ENCODE measurements at regions not wholly inside any gene's neighbourhood (a gene's known extent, or its start where the extent isn't known, plus 50 kb on each side); places are given as distances from the start of the nearest gene placed in this dataset.

- no peaks in the 10 kb centered on the region for H3K27me3 Mint-ChIP-seq
- ChIA-PET POLR2A (no interaction called here), CTCF (no interaction called here)
- no peaks in the 10 kb centered on the region for H3K36me3 Mint-ChIP-seq (ENCODE audit: low read depth)
- Histone ChIP-seq H3K36me3 (ENCODE audit: insufficient read depth, low read length) (no peaks in the 10 kb centered on the region), H3K4me3 (ENCODE audit: low read length) (no peak overlapping the region), H3K27ac (ENCODE audit: low read depth in 1 of 2, low read length in 2 of 2) (no peak overlapping the region), H3K4me1 (ENCODE audit: insufficient read depth, low read length) (no peaks in the 10 kb centered on the region), H3K9me3 (ENCODE audit: control insufficient read depth in 1 of 2, insufficient read depth in 1 of 2, low read length in 2 of 2) (peaks cover 0 to 7% of the 10 kb centered on the region in 2 experiments), H3K27me3 (ENCODE audit: control insufficient read depth in 1 of 2, insufficient read depth in 2 of 2, low read length in 2 of 2) (no peaks in the 10 kb centered on the region)
- no peaks in the 10 kb centered on the region for H3K4me1 Mint-ChIP-seq (ENCODE audit: low read depth)
- intact Hi-C loops (cut with DNase I, micrococcal nuclease), result no loop called here
- no peak for TF ChIP-seq CTCF (IDR thresholded peaks at IDR 0.05)
- no peak for ATAC-seq (ENCODE audit: poor library complexity)
- no peak overlapping the region for H3K4me3 Mint-ChIP-seq
- DNase-seq, result no peak
- H3K9me3 Mint-ChIP-seq, result peaks cover 12% of the 10 kb centered on the region
- H3K27ac Mint-ChIP-seq, result no peak overlapping the region
Observed at GRCh38 chr4:32864713-32865351, 2144.7 kb downstream of the PCDH7 start.

- Mint-ChIP-seq H3K27me3 (no peaks in the 10 kb centered on the region), H3K27ac (no peak overlapping the region), H3K9me3 (peaks cover 12% of the 10 kb centered on the region), H3K4me3 (no peak overlapping the region), H3K36me3 (ENCODE audit: low read depth) (no peaks in the 10 kb centered on the region), H3K4me1 (ENCODE audit: low read depth) (no peaks in the 10 kb centered on the region)
- no peak for ATAC-seq (ENCODE audit: poor library complexity)
- H3K9me3 ChIP-seq (ENCODE audit: control insufficient read depth in 1 of 2, insufficient read depth in 1 of 2, low read length in 2 of 2), result peaks cover 0 to 4% of the 10 kb centered on the region in 2 experiments
- no peaks in the 10 kb centered on the region for H3K36me3 ChIP-seq (ENCODE audit: insufficient read depth, low read length)
- no peak overlapping the region for H3K4me3 ChIP-seq (ENCODE audit: low read length)
- H3K4me1 ChIP-seq (ENCODE audit: insufficient read depth, low read length), result no peaks in the 10 kb centered on the region
- no peak overlapping the region for H3K27ac ChIP-seq (ENCODE audit: low read depth in 1 of 2, low read length in 2 of 2)
- intact Hi-C loops (cut with DNase I, micrococcal nuclease), result no loop called here
- H3K27me3 ChIP-seq (ENCODE audit: control insufficient read depth in 1 of 2, insufficient read depth in 2 of 2, low read length in 2 of 2), result no peaks in the 10 kb centered on the region
- CTCF ChIA-PET, result no interaction called here
- POLR2A ChIA-PET, result no interaction called here
- no peak for TF ChIP-seq CTCF (IDR thresholded peaks at IDR 0.05)
- DNase-seq, result no peak
Observed at GRCh38 chr4:32876546-32876945, 2156.4 kb downstream of the PCDH7 start.

- H3K36me3 Mint-ChIP-seq (ENCODE audit: low read depth), result no peaks in the 10 kb centered on the region
- H3K27ac ChIP-seq (ENCODE audit: low read depth in 1 of 2, low read length in 2 of 2), result no peak overlapping the region
- no peaks in the 10 kb centered on the region for H3K27me3 Mint-ChIP-seq
- DNase-seq (no peak), ATAC-seq (ENCODE audit: poor library complexity) (no peak)
- H3K4me3 Mint-ChIP-seq, result no peak overlapping the region
- H3K4me1 ChIP-seq (ENCODE audit: insufficient read depth, low read length), result no peaks in the 10 kb centered on the region
- ChIA-PET POLR2A (no interaction called here), CTCF (no interaction called here)
- no peaks in the 10 kb centered on the region for H3K27me3 ChIP-seq (ENCODE audit: control insufficient read depth in 1 of 2, insufficient read depth in 2 of 2, low read length in 2 of 2)
- peaks cover 4 to 5% of the 10 kb centered on the region in 2 experiments for H3K9me3 ChIP-seq (ENCODE audit: control insufficient read depth in 1 of 2, insufficient read depth in 1 of 2, low read length in 2 of 2)
- no peaks in the 10 kb centered on the region for H3K36me3 ChIP-seq (ENCODE audit: insufficient read depth, low read length)
- no peaks in the 10 kb centered on the region for H3K4me1 Mint-ChIP-seq (ENCODE audit: low read depth)
- H3K9me3 Mint-ChIP-seq, result peaks cover 10% of the 10 kb centered on the region
- H3K27ac Mint-ChIP-seq, result no peak overlapping the region
- intact Hi-C loops (cut with DNase I, micrococcal nuclease), result no loop called here
- H3K4me3 ChIP-seq (ENCODE audit: low read length), result no peak overlapping the region
- no peak for TF ChIP-seq CTCF (IDR thresholded peaks at IDR 0.05)
Observed at GRCh38 chr4:32879913-32880312, 2159.7 kb downstream of the PCDH7 start.
